A549 (cell line): ENCODE measurements at regions not wholly inside any gene's neighbourhood (a gene's known extent, or its start where the extent isn't known, plus 50 kb on each side); places are given as distances from the start of the nearest gene placed in this dataset.

Source experiments
- ATAC-seq, 2 experiments: fragments of 200-7000 bp in 1 of 2; fragments of >200 bp in 1 of 2; cut with Nextera tagmentation in 1 of 2; cut with Tn5 transposase in 1 of 2; 3 replicates each; pipeline versions ENCODE4 v1.8.0 to v1.9.1; 2018 to 2020; ENCODE audit warnings: mild to moderate bottlenecking in 1 of 2, moderate library complexity in 1 of 2
- CTCF ChIA-PET: fragments of 300-600 bp; sonication (Branson Sonifier 250); formaldehyde crosslinking; extraction: SDS; loops from one replicate; lab custom pipeline; 2021; ENCODE audit warnings: antibody characterized with exemption, inconsistent platforms; lab: Yijun Ruan, JAX
- POLR2A ChIA-PET: fragments of 350-600 bp; formaldehyde crosslinking; extraction: SDS; loops from one replicate; lab custom pipeline; 2021; ENCODE audit warnings: antibody characterized with exemption, inconsistent platforms; lab: Yijun Ruan, JAX
- DNase-seq, 2 experiments: peaks; one replicate each; pipeline versions ENCODE4 v3.0.0 to v3.0.0-alpha.2; 2011 to 2016; ENCODE audit warnings: low read depth in 1 of 2, low spot score in 1 of 2
- FAIRE-seq: peaks from 2 replicates; lab custom pipeline; 2011; peaks lifted over from hg19 to GRCh38; lab: Jason Lieb, UNC
- H3K27ac ChIP-seq, 2 experiments: fragments of >200 bp; sonication (Bioruptor Twin); formaldehyde crosslinking; 3 replicates each; pipeline ENCODE4 v1.5.1; 2016 to 2017
- H3K4me1 ChIP-seq: fragments of >200 bp; sonication (Bioruptor Twin); formaldehyde crosslinking; 3 replicates; pipeline ENCODE4 v1.6.1; 2016
- H3K4me2 ChIP-seq: fragments of >200 bp; sonication (Bioruptor Twin); formaldehyde crosslinking; 3 replicates; pipeline ENCODE4 v1.6.1; 2016
- H3K4me3 ChIP-seq: fragments of >200 bp; sonication (Bioruptor Twin); formaldehyde crosslinking; 3 replicates; pipeline ENCODE4 v1.5.1; 2016
- H3K9me3 ChIP-seq: fragments of >200 bp; sonication (Bioruptor Twin); formaldehyde crosslinking; 3 replicates; pipeline ENCODE4 v1.6.1; 2016
- CBX2 ChIP-seq: fragments of 200-600 bp; sonication (generic); IDR thresholded peaks from 2 replicates; pipeline ENCODE4 v1.6.1; 2016; ENCODE audit warnings: low read depth, mild to moderate bottlenecking, borderline replicate concordance
- CBX8 ChIP-seq: fragments of 200-600 bp; sonication (generic); IDR thresholded peaks from 2 replicates; pipeline ENCODE4 v1.6.1; 2016
- CHD2 ChIP-seq: fragments of 150-350 bp; IDR thresholded peaks from 2 replicates; pipeline ENCODE4 v1.6.1; 2014; ENCODE audit warnings: low read length; ENCODE audit not compliant: partially characterized antibody
- CHD4 ChIP-seq: fragments of 200-600 bp; sonication (generic); IDR thresholded peaks from 2 replicates; pipeline ENCODE4 v1.6.1; 2016; ENCODE audit warnings: antibody characterized with exemption, mild to moderate bottlenecking, borderline replicate concordance
- CTCF ChIP-seq: fragments of >200 bp; sonication (Bioruptor Twin); formaldehyde crosslinking; IDR thresholded peaks from 3 replicates; pipeline ENCODE4 v1.5.1; 2016
- ESRRA ChIP-seq: fragments of 150-350 bp; IDR thresholded peaks from 2 replicates; pipeline ENCODE4 v1.6.1; 2014; ENCODE audit warnings: mild to moderate bottlenecking, low read length, borderline replicate concordance
- FOSL2 ChIP-seq, 2 experiments: fragments of 450-650 bp in 1 of 2; fragments of >200 bp in 1 of 2; sonication (Bioruptor Twin) in 1 of 2; formaldehyde crosslinking; IDR thresholded peaks; 2 replicates each; pipeline versions ENCODE4 v1.5.0 to v1.6.1; 2016 to 2020; ENCODE audit warnings: mild to moderate bottlenecking in 1 of 2, moderate library complexity in 1 of 2
- HEYL ChIP-seq: fragments of 250-450 bp; sonication (Bioruptor Pico); IDR thresholded peaks from 2 replicates; pipeline ENCODE4 v1.8.0; 2021; ENCODE audit warnings: mild to moderate bottlenecking, moderate library complexity
- HOXA7 ChIP-seq: fragments of 250-450 bp; sonication (Bioruptor Pico); IDR thresholded peaks from 2 replicates; pipeline ENCODE4 v1.5.0; 2020; ENCODE audit warnings: mild to moderate bottlenecking, moderate library complexity
- HOXB13 ChIP-seq: fragments of 250-450 bp; sonication (Bioruptor Pico); IDR thresholded peaks from 2 replicates; pipeline ENCODE4 v1.5.0; 2020; ENCODE audit warnings: low read depth, mild to moderate bottlenecking, moderate library complexity
- KDM1A ChIP-seq: fragments of 200-600 bp; sonication (generic); IDR thresholded peaks from 2 replicates; pipeline ENCODE4 v1.6.1; 2016; ENCODE audit warnings: low read depth, mild to moderate bottlenecking
- KDM5A ChIP-seq: fragments of 200-600 bp; sonication (generic); IDR thresholded peaks from 2 replicates; pipeline ENCODE4 v1.6.1; 2016; ENCODE audit warnings: antibody characterized with exemption, mild to moderate bottlenecking
- MAFK ChIP-seq: fragments of 450-650 bp; IDR thresholded peaks from 2 replicates; pipeline ENCODE4 v1.6.1; 2014; ENCODE audit not compliant: partially characterized antibody
- MYC ChIP-seq: IDR thresholded peaks from 2 replicates; pipeline ENCODE4 v1.6.1; 2012; ENCODE audit warnings: mild to moderate bottlenecking, inconsistent platforms, low read length, improper control_type of control experiment, borderline replicate concordance
- NFE2L2 ChIP-seq: fragments of 150-350 bp; conservative IDR thresholded peaks from 2 replicates; pipeline ENCODE4 v1.6.1; 2014; ENCODE audit warnings: low read length
- NPAS2 ChIP-seq: fragments of 250-450 bp; sonication (Bioruptor Pico); IDR thresholded peaks from 2 replicates; pipeline ENCODE4 v1.8.0; 2022; ENCODE audit warnings: mild to moderate bottlenecking, moderate library complexity, borderline replicate concordance
- NR3C1 ChIP-seq: fragments of >200 bp; sonication (Bioruptor Twin); formaldehyde crosslinking; IDR thresholded peaks from 3 replicates; pipeline ENCODE4 v1.6.1; 2017
- PHF8 ChIP-seq: fragments of 200-600 bp; sonication (generic); IDR thresholded peaks from 2 replicates; pipeline ENCODE4 v1.6.1; 2016; ENCODE audit warnings: low read depth, mild to moderate bottlenecking, antibody characterized with exemption, moderate library complexity, borderline replicate concordance
- POLR2A ChIP-seq: IDR thresholded peaks from 2 replicates; pipeline ENCODE4 v1.6.1; 2012; ENCODE audit warnings: mild to moderate bottlenecking, low read length
- RAD21 ChIP-seq, 2 experiments: fragments of >200 bp in 1 of 2; sonication (Bioruptor Twin) in 1 of 2; formaldehyde crosslinking in 1 of 2; IDR thresholded peaks in 1 of 2; conservative IDR thresholded peaks in 1 of 2; 2 replicates in 1 of 2; 3 replicates in 1 of 2; pipeline ENCODE4 v1.6.1; 2012 to 2018; ENCODE audit warnings: inconsistent platforms in 1 of 2
- RARB ChIP-seq: fragments of 250-450 bp; sonication (Bioruptor Pico); IDR thresholded peaks from 2 replicates; pipeline ENCODE4 v1.8.0; 2021; ENCODE audit warnings: mild to moderate bottlenecking, moderate library complexity
- RNF2 ChIP-seq: fragments of 200-600 bp; sonication (generic); IDR thresholded peaks from 2 replicates; pipeline ENCODE4 v1.6.1; 2016; ENCODE audit warnings: low read depth, mild to moderate bottlenecking, antibody characterized with exemption, moderate library complexity, borderline replicate concordance
- ZSCAN20 ChIP-seq: fragments of 250-450 bp; sonication (Bioruptor Pico); IDR thresholded peaks from 2 replicates; pipeline ENCODE4 v1.8.0; 2022; ENCODE audit warnings: mild to moderate bottlenecking, moderate library complexity
- WGBS: methylation state at CpG from one replicate; pipeline ENCODE4 v1.1.6; 2017; ENCODE audit errors: missing lambda C conversion rate; 5-methylcytosine and 5-hydroxymethylcytosine counted together
- TF ChIP-seq, protein P1 (sequence below): fragments of 200-600 bp; sonication (generic); IDR thresholded peaks from 2 replicates; pipeline ENCODE4 v1.6.1; 2016; ENCODE audit warnings: antibody characterized with exemption, mild to moderate bottlenecking, moderate library complexity
- TF ChIP-seq, protein P2 (sequence below): fragments of 250-450 bp; sonication (Bioruptor Pico); IDR thresholded peaks from 2 replicates; pipeline ENCODE4 v1.5.0; 2020; ENCODE audit warnings: low read depth, mild to moderate bottlenecking, moderate library complexity
- TF ChIP-seq, protein P3 (sequence below): fragments of >200 bp; sonication (Bioruptor Twin); formaldehyde crosslinking; IDR thresholded peaks from 3 replicates; pipeline ENCODE4 v1.6.1; 2016

DNA sequence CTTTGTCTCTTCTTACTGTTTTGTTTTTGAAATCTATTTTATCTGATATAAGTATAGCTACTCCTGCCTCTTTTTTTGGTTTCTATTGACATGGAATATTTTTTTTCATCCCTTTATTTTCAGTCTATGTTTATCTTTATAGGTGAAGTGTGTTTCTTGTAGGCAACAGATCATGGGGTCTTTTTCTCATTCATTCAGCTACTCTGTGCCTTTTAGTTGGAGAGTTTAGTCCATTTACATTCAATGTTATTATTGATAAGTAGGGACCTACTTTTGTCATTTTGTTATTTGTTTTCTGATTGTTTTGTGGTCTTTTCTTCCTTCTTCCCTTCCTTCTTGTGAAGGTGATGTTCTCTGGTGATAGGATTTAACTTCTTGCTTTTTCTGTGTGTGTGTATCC, 60.0 kb upstream of the STK39 start:
- DNase-seq (no peak), ATAC-seq (no peak), FAIRE-seq (no peak)
- Histone ChIP-seq H3K27ac (no peak overlapping the region), H3K4me2 (no peak overlapping the region), H3K4me1 (no peaks in the 10 kb centered on the region)
- CTCF ChIA-PET, result no interaction called here
- TF ChIP-seq RNF2 (no peak), PHF8 (no peak), RAD21 (conservative IDR thresholded peaks at IDR 0.05 in 1 of 2, IDR thresholded peaks at IDR 0.05 in 1 of 2) (no peak), FOSL2 (IDR thresholded peaks at IDR 0.05) (no peak), FOSL2 (CRISPR knock-in tag; IDR thresholded peaks at IDR 0.05) (no peak), CHD4 (no peak), HOXA7 (CRISPR knock-in tag) (no peak), KDM5A (no peak), ZSCAN20 (CRISPR knock-in tag) (no peak), POLR2A (no peak), RARB (CRISPR knock-in tag) (no peak), CBX8 (no peak), CTCF (no peak), MAFK (no peak), CBX2 (no peak), MYC (no peak)
- TF ChIP-seq, protein P1, sequence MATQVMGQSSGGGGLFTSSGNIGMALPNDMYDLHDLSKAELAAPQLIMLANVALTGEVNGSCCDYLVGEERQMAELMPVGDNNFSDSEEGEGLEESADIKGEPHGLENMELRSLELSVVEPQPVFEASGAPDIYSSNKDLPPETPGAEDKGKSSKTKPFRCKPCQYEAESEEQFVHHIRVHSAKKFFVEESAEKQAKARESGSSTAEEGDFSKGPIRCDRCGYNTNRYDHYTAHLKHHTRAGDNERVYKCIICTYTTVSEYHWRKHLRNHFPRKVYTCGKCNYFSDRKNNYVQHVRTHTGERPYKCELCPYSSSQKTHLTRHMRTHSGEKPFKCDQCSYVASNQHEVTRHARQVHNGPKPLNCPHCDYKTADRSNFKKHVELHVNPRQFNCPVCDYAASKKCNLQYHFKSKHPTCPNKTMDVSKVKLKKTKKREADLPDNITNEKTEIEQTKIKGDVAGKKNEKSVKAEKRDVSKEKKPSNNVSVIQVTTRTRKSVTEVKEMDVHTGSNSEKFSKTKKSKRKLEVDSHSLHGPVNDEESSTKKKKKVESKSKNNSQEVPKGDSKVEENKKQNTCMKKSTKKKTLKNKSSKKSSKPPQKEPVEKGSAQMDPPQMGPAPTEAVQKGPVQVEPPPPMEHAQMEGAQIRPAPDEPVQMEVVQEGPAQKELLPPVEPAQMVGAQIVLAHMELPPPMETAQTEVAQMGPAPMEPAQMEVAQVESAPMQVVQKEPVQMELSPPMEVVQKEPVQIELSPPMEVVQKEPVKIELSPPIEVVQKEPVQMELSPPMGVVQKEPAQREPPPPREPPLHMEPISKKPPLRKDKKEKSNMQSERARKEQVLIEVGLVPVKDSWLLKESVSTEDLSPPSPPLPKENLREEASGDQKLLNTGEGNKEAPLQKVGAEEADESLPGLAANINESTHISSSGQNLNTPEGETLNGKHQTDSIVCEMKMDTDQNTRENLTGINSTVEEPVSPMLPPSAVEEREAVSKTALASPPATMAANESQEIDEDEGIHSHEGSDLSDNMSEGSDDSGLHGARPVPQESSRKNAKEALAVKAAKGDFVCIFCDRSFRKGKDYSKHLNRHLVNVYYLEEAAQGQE, result no peak
- TF ChIP-seq, protein P2, sequence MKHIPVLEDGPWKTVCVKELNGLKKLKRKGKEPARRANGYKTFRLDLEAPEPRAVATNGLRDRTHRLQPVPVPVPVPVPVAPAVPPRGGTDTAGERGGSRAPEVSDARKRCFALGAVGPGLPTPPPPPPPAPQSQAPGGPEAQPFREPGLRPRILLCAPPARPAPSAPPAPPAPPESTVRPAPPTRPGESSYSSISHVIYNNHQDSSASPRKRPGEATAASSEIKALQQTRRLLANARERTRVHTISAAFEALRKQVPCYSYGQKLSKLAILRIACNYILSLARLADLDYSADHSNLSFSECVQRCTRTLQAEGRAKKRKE (CRISPR knock-in tag), result no peak
- TF ChIP-seq, protein P3, sequence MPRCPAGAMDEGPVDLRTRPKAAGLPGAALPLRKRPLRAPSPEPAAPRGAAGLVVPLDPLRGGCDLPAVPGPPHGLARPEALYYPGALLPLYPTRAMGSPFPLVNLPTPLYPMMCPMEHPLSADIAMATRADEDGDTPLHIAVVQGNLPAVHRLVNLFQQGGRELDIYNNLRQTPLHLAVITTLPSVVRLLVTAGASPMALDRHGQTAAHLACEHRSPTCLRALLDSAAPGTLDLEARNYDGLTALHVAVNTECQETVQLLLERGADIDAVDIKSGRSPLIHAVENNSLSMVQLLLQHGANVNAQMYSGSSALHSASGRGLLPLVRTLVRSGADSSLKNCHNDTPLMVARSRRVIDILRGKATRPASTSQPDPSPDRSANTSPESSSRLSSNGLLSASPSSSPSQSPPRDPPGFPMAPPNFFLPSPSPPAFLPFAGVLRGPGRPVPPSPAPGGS, result no peak
- TF ChIP-seq, all 56 proteins: peak for 0
- POLR2A ChIA-PET, result no interaction called here
- Histone ChIP-seq H3K9me3 (0 out of 3 replicates have a peak, but pooled peaks cover 4% of the 10 kb centered on the region), H3K4me3 (no peak overlapping the region)

DNA sequence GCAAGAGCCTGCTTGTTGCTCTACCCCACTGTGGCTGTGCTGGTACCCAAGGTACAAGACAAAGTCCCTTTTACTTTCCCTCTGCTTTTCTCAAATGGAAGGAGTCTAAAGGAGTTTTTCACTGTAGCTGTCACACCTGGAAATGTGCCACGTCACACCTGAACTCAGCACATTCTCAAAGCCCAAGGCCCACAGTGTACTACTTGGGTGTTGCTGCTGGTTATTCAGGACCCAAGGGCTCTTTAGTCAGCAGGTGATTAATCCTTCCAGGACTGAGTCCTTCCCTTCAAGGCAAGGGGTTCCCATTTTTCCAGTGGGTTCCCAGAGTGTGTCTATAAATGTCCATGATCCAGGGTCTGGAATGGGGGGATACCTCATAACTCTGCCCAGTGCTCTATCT, 63.2 kb upstream of the STK39 start:
- ATAC-seq (no peak), DNase-seq (no peak), FAIRE-seq (no peak)
- Histone ChIP-seq H3K4me1 (no peaks in the 10 kb centered on the region), H3K27ac (no peak overlapping the region), H3K9me3 (no peaks in the 10 kb centered on the region), H3K4me3 (no peak overlapping the region), H3K4me2 (no peak overlapping the region)
- WGBS, result 77% methylated on average over 1 of the region's 1 CpG
- TF ChIP-seq ESRRA (no peak), NPAS2 (CRISPR knock-in tag) (no peak), HOXB13 (CRISPR knock-in tag) (no peak), HEYL (no peak), NR3C1 (no peak), KDM1A (no peak), CHD2 (no peak), NFE2L2 (no peak)
- TF ChIP-seq, protein P1, result no peak
- POLR2A ChIA-PET, result no interaction called here
- CTCF ChIA-PET, result no interaction called here
